Mucosa of gallbladder (tissue), 1 donor: ENCODE measurements at regions not wholly inside any gene's neighbourhood (a gene's known extent, or its start where the extent isn't known, plus 50 kb on each side); places are given as distances from the start of the nearest gene placed in this dataset.
"Not testable (repeated sequence)": the region's sequence is repeated elsewhere in the genome, so short reads cannot be mapped to it uniquely, and the experiment has no call there.

ENCODE experiments used
- DNase-seq: peaks from one replicate; pipeline ENCODE4 v3.0.0-alpha.2; 2020; ENCODE audit warnings: low spot score
- donor health status: DM: no; HTN: no; CAD: no.

GRCh38 chr3:195974281-195974680 lies 65.9 kb upstream of the TNK2 start:
- not testable (repeated sequence) for DNase-seq

- DNase-seq: not testable (repeated sequence)
Observed at GRCh38 chr3:195970873-195971272, 62.5 kb upstream of the TNK2 start.

GRCh38 chr3:195969838-195970776 lies 61.8 kb upstream of the TNK2 start:
- DNase-seq: not testable (repeated sequence)

- not testable (repeated sequence) for DNase-seq
Observed at GRCh38 chr3:195969341-195969740, 61.0 kb upstream of the TNK2 start.

- not testable (repeated sequence) for DNase-seq
Observed at GRCh38 chr3:195968104-195968503, 59.8 kb upstream of the TNK2 start.

- not testable (repeated sequence) for DNase-seq
Observed at GRCh38 chr3:195967387-195967720, 59.0 kb upstream of the TNK2 start.

GRCh38 chr3:195966563-195967386 lies 58.4 kb upstream of the TNK2 start:
- not testable (repeated sequence) for DNase-seq

- not testable (repeated sequence) for DNase-seq
Observed at GRCh38 chr3:195965217-195965616, 56.9 kb upstream of the TNK2 start.

- not testable (repeated sequence) for DNase-seq
Observed at GRCh38 chr3:195964318-195965107, 56.2 kb upstream of the TNK2 start.

- not testable (repeated sequence) for DNase-seq
Observed at GRCh38 chr3:195962222-195962621, 53.9 kb upstream of the TNK2 start.

GRCh38 chr3:195960971-195961775 lies 52.8 kb upstream of the TNK2 start:
- DNase-seq: not testable (repeated sequence)

- not testable (repeated sequence) for DNase-seq
Observed at GRCh38 chr3:195960164-195960563, 51.8 kb upstream of the TNK2 start.

GRCh38 chr3:195959367-195960157 lies 51.2 kb upstream of the TNK2 start:
- DNase-seq: not testable (repeated sequence)

GRCh38 chr3:195958736-195959135 lies 50.4 kb upstream of the TNK2 start:
- not testable (repeated sequence) for DNase-seq
